ENCODE measurements at regions not wholly inside any gene's neighbourhood (a gene's known extent, or its start where the extent isn't known, plus 50 kb on each side); places are given as distances from the start of the nearest gene placed in this dataset.

- no peak overlapping the region for H3K14ac ChIP-seq (ENCODE audit: insufficient read length)
- no peak overlapping the region for H3K4me3 ChIP-seq (ENCODE audit: extremely low read depth in 1 of 4, insufficient read depth in 2 of 4, low read depth in 3 of 4, low read length in 4 of 4)
- H3K4ac ChIP-seq (replicated peaks; ENCODE audit: insufficient read length, low read depth, low read length): no peak overlapping the region
- H4K5ac ChIP-seq (ENCODE audit: insufficient read length, low read depth, low read length): no peak overlapping the region
- H3K9me3 ChIP-seq (ENCODE audit: insufficient read depth in 2 of 2, low read depth in 1 of 2, low read length in 1 of 2): no peaks in the 10 kb centered on the region
- CTCF ChIA-PET (ENCODE audit: partially characterized antibody): interaction anchor here (0.6 to 1.6 kb wide), 2 partner anchors 97 to 157 kb away, joined by 3 read pairs; no protein-coding TSS in a partner anchor
- H3K79me2 ChIP-seq (ENCODE audit: control insufficient read depth in 1 of 2, insufficient read depth in 2 of 2, low read length in 2 of 2): no peaks in the 10 kb centered on the region
- 97% methylated on average over 2 of the region's 2 CpGs; no CpG with 5 or more reads in 1 of the 2 experiments for WGBS, 2 experiments (ENCODE audit: extremely low coverage in 1 of 2, insufficient coverage in 1 of 2, insufficient read length in 1 of 2, insufficient replicate concordance in 2 of 2, low coverage in 1 of 2, low lambda C conversion rate in 2 of 2, missing lambda C conversion rate in 1 of 2)
- H2BK15ac ChIP-seq (ENCODE audit: low read length): no peak overlapping the region
- H4K91ac ChIP-seq (replicated peaks; ENCODE audit: insufficient read length, low read length): no peak overlapping the region
- no peaks in the 10 kb centered on the region for H3K79me1 ChIP-seq (ENCODE audit: low read depth, low read length)
- H3K36me3 ChIP-seq (ENCODE audit: control insufficient read depth in 2 of 4, insufficient read depth in 4 of 4, low read length in 3 of 4): no peaks in the 10 kb centered on the region
- H2BK20ac ChIP-seq (ENCODE audit: low read length): no peak overlapping the region
- peaks cover 2 to 16% (median 9%) of the 10 kb centered on the region in 4 experiments; a peak in 4 of 7 replicates for H3K4me1 ChIP-seq (replicated peaks in 1 of 4; ENCODE audit: control insufficient read depth in 3 of 4, insufficient read depth in 4 of 4, low read length in 3 of 4)
- peak overlapping the region; percentile 74 for H3K56ac ChIP-seq (replicated peaks; ENCODE audit: insufficient read length, low read depth, low read length)
- FAIRE-seq: no peak
- POLR2A ChIA-PET (ENCODE audit: partially characterized antibody): no interaction called here
- no peak overlapping the region for H3K18ac ChIP-seq (ENCODE audit: extremely low read depth, low read length)
- H4K20me1 ChIP-seq (replicated peaks in 1 of 2; ENCODE audit: control insufficient read depth in 1 of 2, insufficient read depth in 2 of 2, low read length in 2 of 2): no peaks in the 10 kb centered on the region
- H3K27me3 ChIP-seq (replicated peaks in 1 of 4; ENCODE audit: control insufficient read depth in 3 of 4, extremely low read depth in 1 of 4, insufficient read depth in 3 of 4, low read length in 3 of 4): no peaks in the 10 kb centered on the region
- no peak overlapping the region for H3K9ac ChIP-seq (replicated peaks in 1 of 4; ENCODE audit: extremely low read depth in 1 of 4, low read depth in 3 of 4, low read length in 3 of 4)
- H2BK5ac ChIP-seq (ENCODE audit: low read depth, low read length): no peak overlapping the region; the same call in 1 of the 2 replicates
- no peak overlapping the region for H3K23ac ChIP-seq (ENCODE audit: insufficient read length)
- no peak for DNase-seq (ENCODE audit: low read depth in 1 of 2, low spot score in 2 of 2)
- H2AFZ ChIP-seq (ENCODE audit: low read length): no peak overlapping the region
- no peak overlapping the region for H2AK5ac ChIP-seq (ENCODE audit: low read depth, low read length)
- H3K27ac ChIP-seq (ENCODE audit: low read depth, low read length): no peak overlapping the region
- no peak overlapping the region for H2BK120ac ChIP-seq (replicated peaks; ENCODE audit: low read depth, low read length)
- no peak overlapping the region for H2BK12ac ChIP-seq (ENCODE audit: low read depth, low read length)
- H4K8ac ChIP-seq (ENCODE audit: extremely low read depth, insufficient read depth, low read length): no peak overlapping the region
- no peak overlapping the region for H3K4me2 ChIP-seq (ENCODE audit: insufficient read depth in 1 of 2, low read depth in 2 of 2, low read length in 2 of 2)
- H3K23me2 ChIP-seq (ENCODE audit: low read depth, low read length): no peaks in the 10 kb centered on the region; the same call in none of the 2 replicates
- TF ChIP-seq SP2 (IDR thresholded peaks at IDR 0.05; ENCODE audit: low read length) (no peak), PHF8 (conservative IDR thresholded peaks at IDR 0.05; ENCODE audit: low read depth, low read length) (no peak), JUND (IDR thresholded peaks at IDR 0.05; ENCODE audit: low read length) (no peak), RNF2 (IDR thresholded peaks at IDR 0.05; ENCODE audit: borderline replicate concordance, low read depth, low read length, missing control alignments, poor library complexity, severe bottlenecking) (no peak)
Measured at GRCh38 chr3:187521546-187521945, 148.6 kb downstream of the SST start.

All from H1 (cell line).